Lower leg skin (tissue), 3 donors: ENCODE measurements at regions not wholly inside any gene's neighbourhood (a gene's known extent, or its start where the extent isn't known, plus 50 kb on each side); places are given as distances from the start of the nearest gene placed in this dataset.

Source experiments
- CTCF ChIP-seq, 3 donors: fragments of 450-650 bp; IDR thresholded peaks; one replicate each; pipeline ENCODE4 v1.5.1; 2016; ENCODE audit warnings: antibody characterized with exemption in 3 of 3, mild to moderate bottlenecking in 3 of 3, moderate library complexity in 2 of 3
- POLR2A ChIP-seq, 2 donors: fragments of 450-650 bp; IDR thresholded peaks; one replicate each; pipeline ENCODE4 v1.6.1; 2016 to 2017; ENCODE audit warnings: antibody characterized with exemption in 2 of 2, mild to moderate bottlenecking in 1 of 2, moderate library complexity in 1 of 2

GRCh38 chr18:51345848-51346391 is 148.4 kb upstream of the MEX3C start:
- TF ChIP-seq POLR2A (IDR thresholded peaks at IDR 0.05): no peak
- TF ChIP-seq CTCF (IDR thresholded peaks at IDR 0.05): no peak
